K562 (cell line): ENCODE measurements at regions not wholly inside any gene's neighbourhood (a gene's known extent, or its start where the extent isn't known, plus 50 kb on each side); places are given as distances from the start of the nearest gene placed in this dataset.

Source experiments
- ATAC-seq: fragments of 200-7000 bp; cut with Tn5 transposase; 3 replicates; pipeline ENCODE4 v1.9.1; 2020; ENCODE audit warnings: moderate library complexity
- BruUV-seq: library from RNA; stranded (reverse); fragments of 400-500 nt; replicated peaks from 2 replicates; lab custom pipeline; 2021; lab: Mats Ljungman, UMichigan
- CTCF ChIA-PET: fragments of 300-600 bp; formaldehyde crosslinking; extraction: SDS; loops from one replicate; lab custom pipeline; 2021; ENCODE audit warnings: low intra/inter-chr PET ratio; lab: Yijun Ruan, JAX
- POLR2A ChIA-PET: fragments of 300-600, 350-650 bp; sonication (Branson Sonifier 250); formaldehyde crosslinking; extraction: SDS; loops from one replicate; lab custom pipeline; 2021; ENCODE audit warnings: antibody characterized with exemption, inconsistent platforms; lab: Yijun Ruan, JAX
- DNase-seq, 4 experiments: peaks; one replicate each; pipeline versions ENCODE4 v3.0.0 to v3.0.0-alpha.2; 2011 to 2018; ENCODE audit warnings: low spot score in 3 of 4, mixed read lengths in 3 of 4; ENCODE audit errors: extremely low read depth in 1 of 4
- FAIRE-seq: peaks from 2 replicates; lab custom pipeline; 2011; peaks lifted over from hg19 to GRCh38; lab: Jason Lieb, UNC
- H2AFZ ChIP-seq: 2 replicates; pipeline ENCODE4 v1.6.0; 2011; ENCODE audit warnings: low read depth, low read length, control low read depth, inconsistent platforms
- H3K27ac ChIP-seq: fragments of 200-600 bp; 3 replicates; pipeline ENCODE4 v1.8.0; 2011; ENCODE audit warnings: low read depth, mild to moderate bottlenecking, control low read depth, inconsistent platforms, low read length, moderate library complexity, mixed read lengths; ENCODE audit errors: extremely low read depth
- H3K27me3 ChIP-seq, 2 experiments: fragments of 300-600 bp in 1 of 2; 2 replicates in 1 of 2; 3 replicates in 1 of 2; pipeline versions ENCODE4 v1.6.0 to v1.8.0; 2011; ENCODE audit warnings: inconsistent platforms in 2 of 2, low read length in 2 of 2, mild to moderate bottlenecking in 1 of 2, mixed read lengths in 1 of 2, moderate library complexity in 1 of 2; ENCODE audit not compliant: control insufficient read depth in 2 of 2, insufficient read depth in 2 of 2
- H3K36me3 ChIP-seq: fragments of 300-600 bp; 3 replicates; pipeline ENCODE4 v1.8.0; 2011; ENCODE audit warnings: mild to moderate bottlenecking, low read length, inconsistent platforms; ENCODE audit not compliant: control insufficient read depth, insufficient read depth
- H3K4me1 ChIP-seq, 2 experiments: fragments of 200-600 bp in 1 of 2; replicated peaks in 1 of 2; 2 replicates in 1 of 2; 3 replicates in 1 of 2; pipeline versions ENCODE4 v1.5.1 to v1.8.0; 2011; ENCODE audit warnings: inconsistent platforms in 2 of 2, low read length in 2 of 2, mild to moderate bottlenecking in 1 of 2, mixed read lengths in 1 of 2, moderate library complexity in 1 of 2; ENCODE audit not compliant: control insufficient read depth in 2 of 2, insufficient read depth in 2 of 2
- H3K4me2 ChIP-seq: 2 replicates; pipeline ENCODE4 v1.6.1; 2011; ENCODE audit warnings: low read length, control low read depth, inconsistent platforms, mixed read lengths; ENCODE audit not compliant: insufficient read depth
- H3K4me3 ChIP-seq: fragments of 200-600 bp; sonication (generic), shearing (Covaris generic); 2 replicates; pipeline ENCODE4 v1.5.1; 2016; ENCODE audit warnings: control low read depth, inconsistent platforms
- H3K79me2 ChIP-seq: fragments of 200-600 bp; 3 replicates; pipeline ENCODE4 v1.8.0; 2011; ENCODE audit warnings: low read length, inconsistent platforms; ENCODE audit not compliant: control insufficient read depth, insufficient read depth
- H3K9ac ChIP-seq, 2 experiments: 2 replicates each; pipeline versions ENCODE4 v1.6.0 to v1.6.1; 2011; ENCODE audit warnings: low read depth in 2 of 2, low read length in 2 of 2, control low read depth in 1 of 2, inconsistent platforms in 1 of 2, mild to moderate bottlenecking in 1 of 2, mixed read lengths in 1 of 2; ENCODE audit not compliant: insufficient read depth in 1 of 2
- H3K9me1 ChIP-seq: one replicate; pipeline ENCODE4 v1.6.0; 2011; ENCODE audit warnings: inconsistent platforms, mild to moderate bottlenecking, low read length, moderate library complexity; ENCODE audit not compliant: control insufficient read depth, insufficient read depth
- H3K9me3 ChIP-seq: replicated peaks from 2 replicates; pipeline ENCODE4 v1.5.1; 2011; ENCODE audit warnings: low read depth, low read length, inconsistent platforms; ENCODE audit not compliant: control insufficient read depth, insufficient read depth
- H4K20me1 ChIP-seq: replicated peaks from 2 replicates; pipeline ENCODE4 v1.6.1; 2011; ENCODE audit warnings: low read length, inconsistent platforms, mixed read lengths; ENCODE audit not compliant: control insufficient read depth, insufficient read depth
- BRCA1 ChIP-seq, 2 experiments: fragments of 450-650 bp in 1 of 2; sonication (generic) in 1 of 2; formaldehyde crosslinking in 1 of 2; IDR thresholded peaks; 2 replicates each; pipeline versions ENCODE4 v1.5.0 to v1.6.1; 2017 to 2020; ENCODE audit warnings: mild to moderate bottlenecking in 1 of 2, missing genetic modification reagents in 1 of 2
- ELF1 ChIP-seq: fragments of 200-800 bp; sonication (Bioruptor generic); IDR thresholded peaks from 2 replicates; pipeline ENCODE4 v1.6.1; 2016; ENCODE audit warnings: missing genetic modification characterization, missing compliant biosample characterization
- NCOA2 ChIP-seq, 2 experiments: fragments of 450-650 bp; IDR thresholded peaks; 2 replicates each; pipeline ENCODE4 v1.6.1; 2018; ENCODE audit warnings: mild to moderate bottlenecking in 2 of 2, moderate library complexity in 1 of 2; ENCODE audit not compliant: partially characterized antibody in 2 of 2
- NR4A1 ChIP-seq, 2 experiments: fragments of 250-450 bp in 1 of 2; fragments of 450-650 bp in 1 of 2; sonication (Bioruptor Pico) in 1 of 2; IDR thresholded peaks; 2 replicates each; pipeline versions ENCODE4 v1.4.0 to v1.6.1; 2016 to 2020; ENCODE audit warnings: mild to moderate bottlenecking in 2 of 2, missing compliant biosample characterization in 1 of 2, missing genetic modification characterization in 1 of 2, moderate library complexity in 1 of 2
- SRSF3 ChIP-seq: fragments of 200-400 bp; formaldehyde crosslinking; IDR thresholded peaks from 2 replicates; pipeline ENCODE4 v1.6.1; 2016; ENCODE audit warnings: mild to moderate bottlenecking, low read length, moderate library complexity; ENCODE audit not compliant: insufficient read depth
- ZC3H11A ChIP-seq: IDR thresholded peaks from 2 replicates; pipeline ENCODE4 v1.6.1; 2012; ENCODE audit warnings: low read depth, low read length, improper control_type of control experiment
- WGBS: fragments of 100-300 bp; shearing (Covaris generic); methylation state at CpG from one replicate; pipeline ENCODE4 v1.1.6; 2016; ENCODE audit warnings: low coverage, mixed read lengths; ENCODE audit not compliant: insufficient coverage; ENCODE audit errors: missing lambda C conversion rate; 5-methylcytosine and 5-hydroxymethylcytosine counted together
- in situ Hi-C: fragments of 300-500 bp; cut with MboI; formaldehyde crosslinking; loops from 4 replicates; pipeline ENCODE4 v1.15.0; 2018; ENCODE audit warnings: inconsistent platforms, mixed read lengths
- intact Hi-C: fragments of 100-400 bp; cut with micrococcal nuclease; formaldehyde crosslinking; loops from 2 replicates; pipeline ENCODE4 v1.14.2; 2022
- TF ChIP-seq, protein P1 (sequence below): sonication (generic); formaldehyde crosslinking; IDR thresholded peaks from 2 replicates; pipeline ENCODE4 v1.8.0; 2022; ENCODE audit warnings: missing genetic modification reagents, mild to moderate bottlenecking, borderline replicate concordance
- TF ChIP-seq, protein P2 (sequence below): conservative IDR thresholded peaks from 2 replicates; pipeline ENCODE4 v1.6.1; 2011; ENCODE audit warnings: low read depth, mild to moderate bottlenecking, low read length; ENCODE audit not compliant: control insufficient read depth

DNA sequence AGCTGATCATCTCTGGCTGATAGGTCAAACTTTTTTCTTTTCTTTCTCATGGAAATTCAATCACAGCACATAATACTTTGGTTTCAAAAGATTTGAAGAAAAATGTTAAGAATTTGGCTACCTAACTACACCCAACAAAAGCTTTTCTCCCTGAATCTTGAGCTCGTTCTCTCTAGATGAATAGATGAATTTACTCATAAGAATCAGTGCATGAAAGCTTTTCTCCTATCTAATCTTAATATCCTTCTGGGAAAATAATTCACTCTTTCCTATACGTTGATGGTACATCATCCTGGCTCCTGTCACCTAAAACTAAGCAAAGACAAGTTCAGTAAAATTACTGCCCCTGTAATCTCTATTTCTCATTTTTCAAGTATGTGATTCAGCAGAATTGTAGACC, 1479.1 kb downstream of the DPP10 start:
- Histone ChIP-seq H3K4me2 (no peak overlapping the region), H2AFZ (no peak overlapping the region), H3K4me1 (no peaks in the 10 kb centered on the region), H3K9me1 (no peaks in the 10 kb centered on the region), H3K27me3 (no peaks in the 10 kb centered on the region), H3K9me3 (peaks cover 3% of the 10 kb centered on the region), H3K79me2 (no peaks in the 10 kb centered on the region), H4K20me1 (no peaks in the 10 kb centered on the region), H3K36me3 (no peaks in the 10 kb centered on the region), H3K4me3 (no peak overlapping the region)
- intact Hi-C loops = no loop called here
- ATAC-seq = no peak
- in situ Hi-C loops = no loop called here
- WGBS = 3% methylated on average over 2 of the region's 2 CpGs
- ChIA-PET POLR2A (no interaction called here), CTCF (no interaction called here)
- DNase-seq = no peak
- FAIRE-seq = no peak
- BruUV-seq = no TSS peak
- no peak for TF ChIP-seq NR4A1 (CRISPR knock-in tag; IDR thresholded peaks at IDR 0.05)
- TF ChIP-seq NR4A1 (tag; IDR thresholded peaks at IDR 0.05) = no peak
- TF ChIP-seq BRCA1 (IDR thresholded peaks at IDR 0.05) = no peak
- TF ChIP-seq BRCA1 (CRISPR knock-in tag; IDR thresholded peaks at IDR 0.05) = no peak
- no peak for TF ChIP-seq NCOA2 (IDR thresholded peaks at IDR 0.05; ENCODE audit: partially characterized antibody in 2 of 2)
- TF ChIP-seq ELF1 = no peak
- TF ChIP-seq, protein P1, sequence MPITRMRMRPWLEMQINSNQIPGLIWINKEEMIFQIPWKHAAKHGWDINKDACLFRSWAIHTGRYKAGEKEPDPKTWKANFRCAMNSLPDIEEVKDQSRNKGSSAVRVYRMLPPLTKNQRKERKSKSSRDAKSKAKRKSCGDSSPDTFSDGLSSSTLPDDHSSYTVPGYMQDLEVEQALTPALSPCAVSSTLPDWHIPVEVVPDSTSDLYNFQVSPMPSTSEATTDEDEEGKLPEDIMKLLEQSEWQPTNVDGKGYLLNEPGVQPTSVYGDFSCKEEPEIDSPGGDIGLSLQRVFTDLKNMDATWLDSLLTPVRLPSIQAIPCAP (CRISPR knock-in tag) = no peak
- TF ChIP-seq ZC3H11A = no peak
- TF ChIP-seq, protein P2, sequence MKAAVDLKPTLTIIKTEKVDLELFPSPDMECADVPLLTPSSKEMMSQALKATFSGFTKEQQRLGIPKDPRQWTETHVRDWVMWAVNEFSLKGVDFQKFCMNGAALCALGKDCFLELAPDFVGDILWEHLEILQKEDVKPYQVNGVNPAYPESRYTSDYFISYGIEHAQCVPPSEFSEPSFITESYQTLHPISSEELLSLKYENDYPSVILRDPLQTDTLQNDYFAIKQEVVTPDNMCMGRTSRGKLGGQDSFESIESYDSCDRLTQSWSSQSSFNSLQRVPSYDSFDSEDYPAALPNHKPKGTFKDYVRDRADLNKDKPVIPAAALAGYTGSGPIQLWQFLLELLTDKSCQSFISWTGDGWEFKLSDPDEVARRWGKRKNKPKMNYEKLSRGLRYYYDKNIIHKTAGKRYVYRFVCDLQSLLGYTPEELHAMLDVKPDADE = no peak
- no peak for TF ChIP-seq SRSF3
- TF ChIP-seq, all 486 proteins: peak for 0
- Histone ChIP-seq H3K9ac (no peak overlapping the region), H3K27ac (no peak overlapping the region)
